RWPE1 (cell line): ENCODE measurements at regions not wholly inside any gene's neighbourhood (a gene's known extent, or its start where the extent isn't known, plus 50 kb on each side); places are given as distances from the start of the nearest gene placed in this dataset.
"Not testable (repeated sequence)": the region's sequence is repeated elsewhere in the genome, so short reads cannot be mapped to it uniquely, and the experiment has no call there.

ENCODE experiments used
- CTCF ChIA-PET: fragments of 350-600 bp; sonication (Branson Sonifier 250); formaldehyde crosslinking; extraction: SDS; loops from one replicate; lab custom pipeline; 2021; lab: Yijun Ruan, JAX
- POLR2A ChIA-PET: fragments of 400-600 bp; formaldehyde crosslinking; extraction: SDS; loops from one replicate; lab custom pipeline; 2020; ENCODE audit warnings: antibody characterized with exemption; ENCODE audit not compliant: low non-redundant PET; lab: Yijun Ruan, JAX
- DNase-seq: peaks from one replicate; pipeline ENCODE4 v3.0.0; 2012; ENCODE audit warnings: low spot score
- H3K27ac ChIP-seq: fragments of 450-650 bp; 2 replicates; pipeline ENCODE4 v1.5.1; 2017
- CTCF ChIP-seq: fragments of 450-650 bp; conservative IDR thresholded peaks from 2 replicates; pipeline ENCODE4 v1.5.1; 2017; ENCODE audit warnings: low read depth, mild to moderate bottlenecking

GRCh38 chr4:183374950-183375555, 52.8 kb upstream of the CLDN24 start:
- no peak overlapping the region for H3K27ac ChIP-seq
- ChIA-PET POLR2A (no interaction called here), CTCF (interaction anchor here (0.6 to 0.7 kb wide), 2 partner anchors 24 to 1204 kb away, joined by 3 to 4 read pairs; no protein-coding TSS in a partner anchor)
- DNase-seq, result no peak
- TF ChIP-seq CTCF, result no peak

GRCh38 chr4:183376381-183376780, 54.2 kb upstream of the CLDN24 start:
- no peak for TF ChIP-seq CTCF
- H3K27ac ChIP-seq, result no peak overlapping the region
- ChIA-PET POLR2A (no interaction called here), CTCF (no interaction called here)
- DNase-seq, result no peak

GRCh38 chr4:183377491-183377890, 55.3 kb upstream of the CLDN24 start:
- no peak for DNase-seq
- no peak for TF ChIP-seq CTCF
- POLR2A ChIA-PET, result no interaction called here
- no peak overlapping the region for H3K27ac ChIP-seq
- CTCF ChIA-PET, result no interaction called here

- H3K27ac ChIP-seq, CTCF ChIA-PET, POLR2A ChIA-PET, DNase-seq: not testable (repeated sequence)
Measured at GRCh38 chr4:183378347-183378746, 56.1 kb upstream of the CLDN24 start.

- ChIA-PET CTCF (no interaction called here), POLR2A (no interaction called here)
- TF ChIP-seq CTCF, result no peak
- H3K27ac ChIP-seq, result no peak overlapping the region
- DNase-seq, result no peak
Measured at GRCh38 chr4:183380901-183381300, 58.7 kb upstream of the CLDN24 start.

- H3K27ac ChIP-seq, result no peak overlapping the region
- TF ChIP-seq CTCF, result no peak
- DNase-seq, result no peak
- CTCF ChIA-PET, result interaction anchor here (0.6 kb wide), 1 partner anchor 22 kb away, joined by 3 read pairs; no protein-coding TSS in a partner anchor
- POLR2A ChIA-PET, result no interaction called here
Measured at GRCh38 chr4:183383606-183384005, 60.8 kb upstream of the CDKN2AIP start.

- POLR2A ChIA-PET, result no interaction called here
- no peak for DNase-seq
- no peak for TF ChIP-seq CTCF
- no peak overlapping the region for H3K27ac ChIP-seq
- CTCF ChIA-PET, result no interaction called here
Measured at GRCh38 chr4:183384516-183384915, 59.9 kb upstream of the CDKN2AIP start.
